Embryonic facial prominence (tissue), 1 donor: ENCODE measurements at regions not wholly inside any gene's neighbourhood (a gene's known extent, or its start where the extent isn't known, plus 50 kb on each side); places are given as distances from the start of the nearest gene placed in this dataset.
"Not testable (repeated sequence)": the region's sequence is repeated elsewhere in the genome, so short reads cannot be mapped to it uniquely, and the experiment has no call there.

ENCODE experiments used
- DNase-seq: peaks from one replicate; pipeline ENCODE4 v3.0.0-alpha.2; 2016; ENCODE audit errors: extremely low spot score

GRCh38 chr5:144680711-144681110 is 510.0 kb downstream of the KCTD16 start:
- DNase-seq: no peak

- no peak for DNase-seq
These were observed 500.4 kb downstream of the KCTD16 start for GRCh38 chr5:144671066-144671465.

- DNase-seq: no peak
These were observed 489.1 kb downstream of the KCTD16 start for GRCh38 chr5:144659634-144660227.

- DNase-seq: no peak
These were observed 473.6 kb downstream of the KCTD16 start for GRCh38 chr5:144644317-144644716.

- no peak for DNase-seq
These were observed 468.1 kb downstream of the KCTD16 start for GRCh38 chr5:144638787-144639186.

GRCh38 chr5:144634138-144634537 is 463.5 kb downstream of the KCTD16 start:
- no peak for DNase-seq

- DNase-seq: no peak
These were observed 427.9 kb downstream of the KCTD16 start for GRCh38 chr5:144598451-144599068.

- DNase-seq: no peak
These were observed 425.8 kb downstream of the KCTD16 start for GRCh38 chr5:144596517-144596916.

- no peak for DNase-seq
These were observed 424.2 kb downstream of the KCTD16 start for GRCh38 chr5:144594919-144595318.

GRCh38 chr5:144594234-144594633 is 423.6 kb downstream of the KCTD16 start:
- DNase-seq: not testable (repeated sequence)

GRCh38 chr5:144585681-144586080 is 415.0 kb downstream of the KCTD16 start:
- no peak for DNase-seq

GRCh38 chr5:144583541-144584449 is 413.1 kb downstream of the KCTD16 start:
- DNase-seq: no peak

- no peak for DNase-seq
These were observed 411.4 kb downstream of the KCTD16 start for GRCh38 chr5:144582066-144582465.

GRCh38 chr5:144581044-144581443 is 410.4 kb downstream of the KCTD16 start:
- DNase-seq: no peak

- no peak for DNase-seq
These were observed 407.0 kb downstream of the KCTD16 start for GRCh38 chr5:144577676-144578075.

- no peak for DNase-seq
These were observed 405.1 kb downstream of the KCTD16 start for GRCh38 chr5:144575736-144576135.

GRCh38 chr5:144567421-144567780 is 396.7 kb downstream of the KCTD16 start:
- no peak for DNase-seq

GRCh38 chr5:144566747-144567420 is 396.2 kb downstream of the KCTD16 start:
- no peak for DNase-seq

GRCh38 chr5:144549580-144549979 is 378.9 kb downstream of the KCTD16 start:
- peak; percentile 6 for DNase-seq

GRCh38 chr5:144548936-144549335 is 378.3 kb downstream of the KCTD16 start:
- DNase-seq: no peak

GRCh38 chr5:144547098-144547499 is 376.4 kb downstream of the KCTD16 start:
- DNase-seq: no peak

- DNase-seq: no peak
These were observed 368.2 kb downstream of the KCTD16 start for GRCh38 chr5:144538845-144539244.
